ENCODE measurements at regions not wholly inside any gene's neighbourhood (a gene's known extent, or its start where the extent isn't known, plus 50 kb on each side); places are given as distances from the start of the nearest gene placed in this dataset.

DNA sequence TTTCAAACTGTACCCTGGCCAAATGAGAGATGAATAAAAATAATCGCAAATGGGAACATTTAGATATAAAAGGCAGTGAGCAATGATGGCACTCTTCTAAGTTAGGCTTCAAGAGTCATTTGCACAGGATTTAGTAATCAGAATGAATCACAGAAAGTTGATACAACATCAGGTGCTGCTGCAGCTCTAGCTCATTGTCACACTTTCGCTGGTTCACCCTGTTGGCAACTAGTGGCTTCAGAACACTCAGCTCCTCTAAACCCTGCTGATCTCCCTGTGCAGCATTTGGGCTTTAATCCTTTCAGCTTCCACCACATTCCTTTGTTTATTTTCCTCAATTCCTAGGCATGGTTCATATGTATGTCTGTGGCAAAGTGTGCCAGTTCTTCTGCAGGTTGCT is 2071.2 kb upstream of the CDH6 start:
- FAIRE-seq: no peak

DNA sequence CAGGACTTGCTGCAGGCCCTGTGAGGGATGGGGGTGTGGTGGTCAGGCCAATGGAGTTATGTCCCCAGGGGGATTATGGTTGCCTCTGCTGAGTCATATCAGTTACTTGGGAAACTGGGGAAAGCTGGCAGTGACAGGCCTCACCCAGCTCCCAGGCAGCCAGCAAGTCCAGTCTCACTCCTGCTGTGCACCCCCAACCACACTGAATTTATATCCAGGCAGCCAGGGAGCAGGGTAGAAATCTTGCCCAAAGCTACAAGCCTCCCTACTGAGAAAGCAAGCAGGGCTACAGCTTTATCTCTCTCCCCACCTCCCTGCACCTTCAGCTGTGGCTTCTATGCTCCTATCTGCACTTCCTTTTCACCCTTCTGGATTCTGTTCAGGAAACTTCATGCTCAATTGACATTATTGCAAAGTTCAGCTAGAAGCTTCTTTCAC is 2076.0 kb upstream of the CDH9 start:
- no peak for FAIRE-seq

DNA sequence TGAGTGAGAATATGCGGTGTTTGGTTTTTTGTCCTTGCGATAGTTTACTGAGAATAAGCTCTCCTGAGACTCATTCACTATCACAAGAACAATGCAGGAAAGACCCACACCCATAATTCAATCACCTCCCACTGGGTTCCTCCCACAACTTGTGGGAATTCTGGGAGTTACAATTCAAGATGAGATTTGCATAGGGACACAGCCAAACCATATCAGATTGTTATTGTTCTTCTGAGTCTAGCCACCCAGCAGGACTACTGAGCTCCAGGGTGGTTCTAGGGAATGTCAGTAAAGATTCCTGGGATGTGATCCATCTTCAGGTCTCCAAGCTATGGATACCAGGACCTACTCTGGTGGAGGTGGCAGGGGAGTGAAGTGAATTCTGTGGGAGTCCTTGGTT is 2075.1 kb upstream of the CDH9 start:
- FAIRE-seq: no peak

DNA sequence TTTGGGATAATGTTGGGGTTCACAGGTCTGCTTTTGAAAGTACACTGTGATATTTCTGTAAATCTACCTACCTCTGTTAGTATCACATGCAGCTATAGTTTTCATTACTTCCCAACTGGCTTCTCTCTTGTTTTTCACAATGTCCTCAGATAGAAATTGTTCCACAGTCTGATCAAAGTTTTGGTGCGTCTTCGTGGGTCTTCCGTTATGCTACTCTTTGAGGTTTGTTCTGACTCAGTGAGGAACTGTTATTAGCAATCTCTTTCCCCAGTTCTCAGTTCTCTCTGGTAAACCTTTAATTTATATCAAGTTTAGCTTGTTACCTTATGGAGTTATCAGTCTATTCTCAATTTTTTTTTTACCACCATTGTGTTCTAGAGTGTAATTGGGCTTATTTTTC is 2061.2 kb upstream of the CDH9 start:
- no peak for FAIRE-seq

DNA sequence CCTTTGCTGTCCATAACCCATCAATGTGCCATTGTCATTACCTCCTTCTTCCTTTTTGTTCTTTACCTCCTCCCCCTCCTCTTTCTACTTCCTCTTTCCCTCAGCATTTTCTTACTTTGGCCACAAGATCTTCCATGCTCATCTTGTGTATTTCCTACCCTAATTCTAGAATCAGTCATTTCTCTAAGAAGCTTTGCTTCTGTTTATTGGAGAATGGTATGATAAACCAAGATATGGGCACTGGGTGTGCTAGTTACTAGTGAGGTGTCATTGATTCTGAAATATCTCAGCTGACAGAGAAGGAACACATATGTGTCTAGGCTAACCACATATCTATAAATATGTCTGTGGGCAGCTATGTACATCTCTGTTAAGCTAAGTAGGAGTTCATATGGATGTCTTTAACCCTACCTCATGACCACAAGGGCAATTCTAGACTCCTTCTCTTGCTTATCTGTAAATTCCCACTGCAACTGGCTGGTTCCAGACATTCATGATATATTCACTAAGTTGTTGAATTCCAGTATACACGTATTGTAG is 2051.3 kb upstream of the CDH9 start:
- FAIRE-seq: no peak

DNA sequence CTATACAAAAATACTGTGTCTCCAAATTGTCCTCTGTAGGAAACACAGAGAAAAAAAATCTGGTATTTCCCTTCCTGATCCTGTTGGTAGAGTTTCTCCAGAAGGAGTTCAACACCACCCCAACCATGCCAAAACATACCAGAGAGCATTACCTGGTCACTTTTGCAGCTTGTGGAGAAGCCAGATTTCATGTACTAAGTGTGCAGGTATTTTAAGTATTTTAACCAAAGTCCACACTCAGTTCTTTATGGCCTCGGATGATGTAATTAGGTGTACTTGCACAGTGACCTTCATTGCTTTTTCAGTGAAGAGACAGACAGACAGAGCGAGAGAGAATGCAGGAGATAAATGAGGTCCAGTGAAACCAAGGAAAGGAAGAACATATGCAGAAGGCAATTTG is 2046.8 kb upstream of the CDH9 start:
- no peak for FAIRE-seq

DNA sequence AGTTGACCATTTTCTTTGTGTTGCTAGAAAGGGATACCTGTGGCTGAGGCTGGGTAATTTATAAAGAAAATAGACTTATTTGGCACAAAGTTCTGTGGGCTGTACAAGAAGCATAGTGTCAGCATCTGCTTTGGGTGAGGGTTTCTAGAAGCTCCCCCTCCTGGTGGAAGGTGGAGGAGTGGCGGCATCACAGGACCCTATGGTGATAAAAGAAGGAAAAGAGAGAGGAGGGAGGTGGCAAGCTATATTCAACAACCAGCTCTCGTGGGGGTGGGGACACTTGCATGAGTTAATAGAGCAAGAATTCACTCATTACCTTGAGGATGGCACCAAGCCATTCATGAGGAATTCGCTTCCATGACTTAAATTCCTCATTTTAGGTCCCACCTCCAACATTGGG is 2041.4 kb upstream of the CDH9 start:
- FAIRE-seq: no peak

DNA sequence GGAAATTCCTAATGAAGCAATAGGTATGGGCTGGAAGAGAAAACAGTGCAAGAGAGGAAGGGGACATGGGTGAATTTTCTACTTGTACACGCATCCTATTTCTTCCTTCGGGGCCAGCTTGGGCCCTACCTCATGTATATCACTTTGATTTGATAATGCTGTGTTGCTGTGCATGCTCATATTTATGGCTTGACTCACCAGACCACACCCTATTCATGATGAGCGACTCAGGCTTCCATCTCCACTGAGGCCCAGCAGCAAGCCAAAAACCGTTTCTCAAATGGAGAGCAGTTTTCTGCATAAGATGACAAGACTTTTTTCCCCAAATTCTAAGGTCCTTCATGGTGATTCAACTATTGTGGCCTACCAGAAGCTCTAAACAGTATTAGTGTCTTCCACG is 2039.1 kb upstream of the CDH9 start:
- no peak for FAIRE-seq

DNA sequence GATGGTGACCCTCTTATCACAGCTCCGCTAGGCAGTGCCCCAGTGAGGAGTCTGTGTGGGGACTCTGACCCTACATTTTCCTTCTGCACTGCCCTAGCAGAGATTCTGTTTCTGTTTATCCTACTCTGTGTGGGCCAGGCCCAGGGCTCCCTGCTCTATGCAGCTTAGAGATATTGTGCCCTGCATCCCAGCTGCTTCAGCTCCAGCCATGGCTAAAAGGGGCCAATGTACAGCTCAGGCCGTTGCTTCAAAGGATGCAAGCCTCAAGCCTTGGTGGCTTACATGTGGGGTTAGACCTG is 2030.7 kb upstream of the CDH9 start:
- FAIRE-seq: no peak

DNA sequence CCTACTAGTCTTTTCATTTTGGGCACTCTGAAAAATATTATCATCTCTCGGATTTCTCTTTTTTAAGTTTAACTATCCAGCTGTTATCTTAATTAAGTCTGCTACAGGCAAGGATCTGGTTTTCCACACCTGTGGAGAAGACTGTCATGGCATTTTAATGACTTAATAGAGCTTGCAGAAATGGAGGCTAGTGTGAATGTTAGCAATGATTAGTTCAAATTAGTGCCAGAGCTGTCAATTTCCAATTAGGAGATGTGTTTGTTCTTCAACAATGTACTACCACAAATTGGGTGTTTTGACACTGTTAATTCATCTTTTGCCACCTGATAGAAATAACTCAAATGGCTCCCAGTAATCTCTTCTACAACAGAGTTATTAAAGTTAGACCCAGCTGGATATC is 2023.0 kb upstream of the CDH9 start:
- FAIRE-seq: no peak

DNA sequence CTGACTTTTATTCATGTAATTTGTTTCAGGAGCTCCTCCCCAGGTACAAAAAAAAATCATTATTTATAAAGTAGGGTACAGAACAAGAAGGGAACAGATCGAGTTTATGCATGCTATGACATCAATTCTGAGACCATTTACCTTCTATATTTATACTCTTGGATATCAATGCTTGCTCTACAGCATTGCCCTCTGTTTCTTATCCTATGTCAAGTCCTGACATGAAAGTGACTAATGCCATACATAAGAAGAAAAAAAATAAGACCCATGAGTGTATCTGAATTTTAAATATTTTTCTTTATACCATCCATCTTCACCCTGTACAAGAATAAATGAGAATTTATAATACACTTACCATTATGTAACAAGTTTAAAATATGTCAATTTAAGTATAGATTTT is 2016.3 kb upstream of the CDH9 start:
- FAIRE-seq: no peak

DNA sequence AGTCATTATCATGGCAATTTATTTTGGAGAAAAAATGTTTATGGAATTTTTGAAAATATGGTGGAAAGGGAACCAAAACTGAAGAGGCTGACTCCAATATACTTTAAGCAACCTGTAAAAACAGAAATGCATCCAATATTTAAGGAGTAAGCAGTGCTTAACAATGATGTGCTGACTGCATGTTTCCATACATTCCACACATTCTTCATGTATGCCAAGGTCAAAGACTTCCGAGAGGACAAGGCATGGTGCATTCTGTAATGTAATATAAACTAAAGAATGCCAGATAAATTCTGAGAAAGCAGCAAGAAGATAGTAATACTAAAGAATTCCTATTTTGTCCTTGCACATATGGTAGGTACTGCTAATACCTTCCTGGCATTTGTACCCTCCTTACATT is 2015.9 kb upstream of the CDH9 start:
- FAIRE-seq: no peak

DNA sequence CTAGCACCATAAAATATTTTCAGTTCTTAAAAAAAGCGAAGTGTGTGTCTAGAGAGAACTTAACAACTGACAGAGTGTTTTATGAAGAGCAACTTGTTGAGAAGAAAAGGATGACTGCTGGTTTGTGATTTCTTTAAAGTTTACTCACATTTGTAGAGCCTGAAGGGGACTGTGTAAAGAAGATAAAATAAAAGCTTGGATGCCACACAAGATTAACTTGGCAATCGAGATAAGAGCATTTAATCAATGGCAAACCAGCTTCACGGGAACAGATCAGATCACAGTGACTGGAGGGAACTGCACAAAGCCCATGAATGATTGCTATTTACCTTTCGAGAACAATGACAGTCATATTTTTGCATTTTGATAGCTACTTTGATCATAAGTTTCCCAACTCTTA is 2013.1 kb upstream of the CDH9 start:
- no peak for FAIRE-seq

DNA sequence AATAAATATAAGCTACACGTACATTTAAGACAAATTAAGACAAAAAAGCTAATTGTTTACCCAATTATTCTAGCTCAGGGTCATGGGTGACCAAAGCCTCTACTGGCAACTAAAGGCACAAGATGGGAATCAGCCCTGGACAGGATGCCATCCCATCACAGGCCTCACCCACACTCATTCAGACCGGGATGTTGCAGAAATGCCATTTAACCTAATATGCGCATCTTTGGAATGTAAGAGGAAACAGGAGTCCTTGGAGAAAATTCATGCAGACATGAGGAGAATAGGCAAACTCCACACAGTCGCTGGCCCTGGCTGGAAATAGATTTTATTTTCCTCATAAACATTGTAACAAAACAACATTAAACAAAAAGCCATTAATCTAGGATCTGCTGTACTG is 2003.8 kb upstream of the CDH9 start:
- no peak for FAIRE-seq

DNA sequence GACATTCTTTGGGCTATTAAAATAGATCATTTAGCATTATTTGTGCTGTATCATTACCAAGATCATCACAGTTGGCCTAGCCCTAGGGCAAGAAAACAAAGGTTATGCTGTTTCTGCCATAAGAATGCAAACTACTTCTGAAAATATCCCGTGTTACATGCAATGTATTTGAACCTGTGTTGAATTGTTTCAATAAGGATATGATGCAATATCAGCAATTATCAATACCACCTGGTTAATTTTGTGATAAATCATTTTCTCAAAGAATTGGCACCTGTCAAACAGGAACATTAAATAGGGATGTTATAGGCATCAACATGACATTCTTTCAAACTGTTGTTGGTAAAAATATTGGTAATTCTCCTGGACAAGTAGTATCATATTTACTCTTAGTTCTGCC is 2002.0 kb upstream of the CDH9 start:
- FAIRE-seq: no peak

DNA sequence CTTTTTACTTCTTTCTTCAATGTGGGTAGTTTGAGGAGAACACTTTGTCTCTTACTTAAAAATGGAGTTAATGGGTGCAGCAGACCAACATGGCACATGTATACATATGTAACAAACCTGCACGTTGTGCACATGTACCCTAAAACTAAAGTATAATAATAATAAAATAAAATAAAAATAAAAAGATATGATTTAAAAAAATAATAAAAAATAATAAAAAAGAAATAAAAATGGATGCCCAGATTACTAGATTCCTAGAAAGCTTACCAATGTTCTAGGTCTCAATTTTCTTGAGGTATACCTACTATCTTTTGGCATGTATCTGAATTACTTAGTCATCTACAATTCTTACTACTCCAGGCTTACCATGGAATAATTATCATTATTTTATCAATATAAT is 2001.6 kb upstream of the CDH9 start:
- FAIRE-seq: no peak

DNA sequence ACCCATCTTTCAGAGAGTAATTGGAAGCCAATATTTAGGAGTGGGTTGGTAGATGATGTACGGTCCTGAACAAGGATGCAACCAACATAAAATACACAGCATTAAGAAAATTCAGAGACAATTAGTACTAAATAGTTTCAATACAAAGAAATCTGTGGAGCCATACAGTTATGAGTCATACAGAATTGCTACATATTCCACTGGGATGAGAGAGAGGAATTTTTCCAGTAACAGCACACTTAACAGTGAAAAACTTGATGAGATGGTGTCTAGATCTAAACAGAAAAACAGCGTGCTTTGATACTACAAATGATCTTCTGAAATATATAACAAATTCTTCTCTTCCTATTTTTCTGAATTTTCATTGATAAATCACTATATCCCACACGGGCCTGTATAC is 1999.3 kb upstream of the CDH9 start:
- no peak for FAIRE-seq

DNA sequence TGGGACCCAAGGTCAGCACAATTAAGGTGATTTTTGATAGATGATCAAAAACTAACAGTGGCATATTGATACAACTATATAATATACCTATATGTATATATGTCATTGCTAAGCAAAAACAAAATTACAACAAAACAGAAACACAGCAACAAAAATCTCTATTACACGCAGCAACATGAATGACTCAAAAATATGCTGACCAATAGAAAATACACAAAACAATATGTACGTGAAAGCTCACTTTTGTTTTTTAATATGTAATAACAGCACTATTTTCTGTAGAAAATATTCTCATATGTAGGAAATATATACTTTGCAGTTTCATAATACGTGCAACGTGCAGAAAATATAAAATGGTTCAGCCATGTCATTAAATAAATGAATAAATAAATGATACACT is 1985.7 kb upstream of the CDH9 start:
- FAIRE-seq: no peak

DNA sequence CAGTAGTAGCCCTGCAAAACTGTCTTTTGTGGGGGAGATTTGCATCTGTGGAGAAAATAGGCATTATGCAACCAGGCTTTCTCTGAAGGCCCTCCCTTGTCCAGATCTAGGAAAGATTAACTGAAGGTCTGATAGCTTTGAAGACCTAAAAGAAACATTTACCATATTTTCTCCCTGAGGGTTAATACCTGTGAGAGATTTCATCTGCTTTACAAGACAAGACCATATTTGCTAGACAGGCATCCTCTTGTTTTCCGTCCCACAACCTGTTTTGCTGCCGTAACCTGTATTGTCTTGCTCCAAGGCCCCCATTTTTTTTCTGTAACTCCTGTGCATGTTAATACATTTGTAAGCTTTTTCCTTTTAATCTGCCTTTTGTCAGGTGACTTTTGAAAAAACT is 1985.2 kb upstream of the CDH9 start:
- no peak for FAIRE-seq

DNA sequence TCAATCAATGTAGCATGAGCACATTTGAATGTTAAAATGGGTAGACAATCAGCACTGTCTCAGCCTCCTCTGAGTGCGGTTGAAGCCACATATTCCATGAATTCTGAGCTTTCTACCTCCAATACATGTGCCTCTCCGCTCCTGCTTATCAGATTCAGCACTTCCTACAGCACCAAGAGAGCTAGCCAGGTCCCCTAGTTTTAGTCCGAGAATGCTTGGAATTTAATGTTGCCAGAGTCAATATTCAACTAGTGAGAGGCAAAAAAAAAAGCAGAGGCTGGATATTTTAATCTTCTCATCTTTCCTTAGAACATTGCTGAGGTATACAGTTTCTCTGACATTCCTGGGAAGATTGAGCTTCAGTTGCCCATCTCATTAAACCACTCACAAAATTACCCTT is 1979.1 kb upstream of the CDH9 start:
- no peak for FAIRE-seq

DNA sequence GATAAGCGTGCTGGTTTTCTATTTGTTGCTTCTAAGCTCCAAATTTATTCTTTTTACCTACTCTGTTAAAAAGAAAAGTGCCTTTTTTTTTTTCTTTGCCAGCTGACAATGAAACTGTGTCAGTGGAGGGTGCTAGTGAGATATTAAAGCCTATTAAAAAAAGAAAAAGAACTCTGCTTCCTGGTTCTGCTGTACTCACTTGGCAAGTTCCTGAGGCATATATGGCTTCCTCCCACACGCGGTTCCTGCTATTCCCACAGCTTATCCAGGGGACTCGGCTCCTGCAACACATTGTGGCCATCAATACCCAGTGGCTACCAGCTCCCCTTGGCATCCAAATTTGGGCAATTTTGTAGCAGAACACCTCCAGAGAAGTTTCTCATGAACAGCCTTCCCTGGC is 1977.7 kb upstream of the CDH9 start:
- no peak for FAIRE-seq

DNA sequence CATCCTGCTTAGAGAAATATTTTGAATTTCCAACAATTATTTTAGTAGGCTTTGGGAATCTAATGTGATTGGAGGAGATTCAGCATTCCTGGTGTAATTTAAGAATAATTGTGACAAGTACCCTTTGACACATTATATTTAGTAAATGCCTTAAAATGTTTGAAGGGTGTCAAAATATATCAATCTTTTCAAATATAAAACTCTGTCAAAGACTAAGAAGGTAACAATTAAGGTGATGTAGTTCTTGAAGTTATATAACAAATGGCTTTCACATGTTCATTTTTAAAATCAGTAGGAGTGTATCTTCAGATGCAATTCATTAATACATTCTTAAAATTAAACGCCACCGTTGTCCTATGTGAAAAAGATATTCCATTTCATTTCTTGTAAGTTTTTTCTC is 1977.1 kb upstream of the CDH9 start:
- no peak for FAIRE-seq

DNA sequence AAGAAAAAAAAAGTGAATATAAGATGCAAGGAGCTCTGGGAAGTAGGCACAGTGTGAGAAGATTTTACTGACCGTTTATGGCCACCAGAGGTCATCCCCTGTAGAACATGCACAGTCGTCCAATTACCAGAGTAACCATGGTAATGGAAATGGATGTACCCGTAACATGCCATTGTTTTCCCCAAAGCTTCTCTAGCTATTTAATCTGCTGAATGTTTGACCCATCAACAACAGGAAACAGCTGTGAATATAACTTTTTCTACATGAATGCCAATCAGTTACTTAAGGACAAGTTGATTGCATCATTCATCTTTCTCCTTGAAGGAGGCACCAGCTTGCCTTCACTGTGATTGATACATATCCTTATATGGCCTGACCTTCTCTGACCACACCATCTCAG is 1967.0 kb upstream of the CDH9 start:
- no peak for FAIRE-seq

DNA sequence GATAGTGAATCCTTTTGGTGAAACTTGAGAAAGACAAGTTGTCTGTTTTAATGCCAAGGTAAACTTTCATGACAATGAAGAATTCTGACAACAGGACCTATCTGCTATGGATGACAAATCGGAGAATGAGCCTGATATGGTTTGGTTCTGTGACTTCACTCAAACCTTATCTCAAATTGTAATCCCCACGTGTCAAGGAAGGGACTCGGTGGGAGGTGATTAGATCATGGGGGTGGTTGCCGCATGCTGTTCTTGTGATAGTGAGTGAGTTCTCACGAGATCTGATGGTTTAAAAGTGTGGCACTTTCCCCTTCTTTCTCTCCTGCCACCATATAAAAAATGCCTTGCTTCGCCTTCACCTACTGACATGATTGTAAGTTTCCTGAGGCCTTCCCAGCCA is 1964.1 kb upstream of the CDH9 start:
- FAIRE-seq: no peak

DNA sequence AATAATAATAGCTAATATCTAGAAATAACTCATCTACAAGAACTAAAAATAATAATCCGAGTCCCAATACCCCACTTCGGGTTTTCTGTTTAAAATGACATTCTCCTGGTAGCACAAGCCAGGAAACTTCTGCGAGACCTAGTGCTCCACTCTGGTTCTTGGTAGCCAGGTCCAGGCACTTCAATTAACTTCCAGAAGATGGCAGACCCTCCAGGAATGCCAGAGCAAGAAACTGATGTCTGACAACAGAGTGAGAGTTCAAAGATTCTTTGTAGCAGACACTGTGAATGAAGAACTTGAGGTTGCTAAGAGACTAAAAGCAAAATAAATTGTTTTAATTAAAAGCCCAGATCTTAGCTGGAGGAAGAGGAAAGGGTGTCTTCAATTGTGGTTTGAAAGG is 1963.3 kb upstream of the CDH9 start:
- FAIRE-seq: no peak

DNA sequence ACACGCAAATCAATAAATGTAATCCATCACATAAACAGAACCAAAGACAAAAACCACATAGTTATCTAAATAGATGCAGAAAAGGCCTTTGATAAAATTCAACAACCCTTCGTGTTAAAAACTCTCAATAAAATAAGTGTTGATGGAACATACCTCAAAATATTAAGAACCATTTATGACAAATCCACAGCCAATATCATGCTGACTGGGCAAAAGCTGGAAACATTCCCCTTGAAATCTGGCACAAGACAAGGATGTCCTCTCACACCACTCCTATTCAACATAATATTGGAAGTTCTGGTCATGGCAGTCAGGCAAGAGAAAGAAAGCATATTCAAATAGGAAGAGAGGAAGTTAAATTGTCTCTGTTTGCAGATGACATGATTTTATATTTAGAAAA is 1946.3 kb upstream of the CDH9 start:
- no peak for FAIRE-seq

Data from G401.6 (cell line).